HUES48 (cell line): ENCODE measurements at regions not wholly inside any gene's neighbourhood (a gene's known extent, or its start where the extent isn't known, plus 50 kb on each side); places are given as distances from the start of the nearest gene placed in this dataset.
"Not testable (repeated sequence)": the region's sequence is repeated elsewhere in the genome, so short reads cannot be mapped to it uniquely, and the experiment has no call there.

Experiments
- H3K27ac ChIP-seq: one replicate; pipeline ENCODE4 v1.7.0; 2013; ENCODE audit warnings: low read depth, low read length, inconsistent platforms
- H3K27me3 ChIP-seq: 2 replicates; pipeline ENCODE4 v1.6.1; 2013; ENCODE audit warnings: mild to moderate bottlenecking, low read length; ENCODE audit not compliant: control insufficient read depth, insufficient read depth
- H3K36me3 ChIP-seq: 2 replicates; pipeline ENCODE4 v1.6.1; 2013; ENCODE audit warnings: low read length; ENCODE audit not compliant: control insufficient read depth, insufficient read depth
- H3K4me1 ChIP-seq: 2 replicates; pipeline ENCODE4 v1.6.1; 2013; ENCODE audit warnings: mild to moderate bottlenecking, low read length; ENCODE audit not compliant: control insufficient read depth, insufficient read depth
- H3K4me3 ChIP-seq: 2 replicates; pipeline ENCODE4 v1.5.1; 2013; ENCODE audit warnings: mild to moderate bottlenecking, low read depth, low read length
- H3K9ac ChIP-seq: 2 replicates; pipeline ENCODE4 v1.6.1; 2013; ENCODE audit warnings: mild to moderate bottlenecking, low read depth, low read length, moderate library complexity
- H3K9me3 ChIP-seq: 2 replicates; pipeline ENCODE4 v1.6.1; 2013; ENCODE audit warnings: low read length; ENCODE audit not compliant: control insufficient read depth, insufficient read depth

DNA sequence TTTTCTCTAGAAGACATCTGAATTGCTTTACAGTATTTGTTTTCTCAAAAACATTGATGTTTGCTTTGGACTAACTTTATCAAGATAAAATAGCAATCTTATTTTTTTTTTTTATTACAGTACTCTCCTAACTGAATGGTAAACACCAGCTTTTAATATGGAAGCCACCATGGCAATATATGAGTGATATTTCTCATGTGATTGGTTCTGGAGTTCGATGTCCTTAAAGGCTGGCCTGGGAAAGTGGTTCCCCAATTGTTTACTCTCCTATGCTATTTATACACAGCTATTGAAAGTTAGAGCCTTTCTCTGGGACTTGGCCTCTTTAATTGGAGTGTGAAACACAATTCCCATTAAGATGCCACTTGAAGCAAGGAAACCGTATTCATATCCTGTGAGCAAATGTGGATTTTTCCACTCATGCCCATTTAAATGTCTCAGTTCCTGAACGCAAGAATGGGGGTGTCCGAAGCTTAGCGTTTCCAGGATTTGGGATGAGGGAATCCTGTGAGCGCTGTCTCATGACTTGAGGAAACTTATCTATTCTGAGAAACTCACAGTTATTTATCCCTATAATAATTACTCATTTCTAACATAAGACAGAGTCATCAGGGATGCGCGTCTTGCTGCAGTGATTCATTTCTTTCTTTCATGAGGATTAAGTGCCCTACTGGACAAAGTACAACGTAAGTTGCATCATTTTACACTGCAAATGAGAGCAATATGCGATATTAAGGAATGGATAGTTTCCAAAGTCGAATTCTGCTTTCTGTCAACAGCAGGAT lies 143.3 kb upstream of the PREP start:
- Histone ChIP-seq H3K9me3 (no peaks in the 10 kb centered on the region), H3K4me1 (no peaks in the 10 kb centered on the region), H3K36me3 (no peaks in the 10 kb centered on the region), H3K27ac (no peak overlapping the region), H3K9ac (no peak overlapping the region), H3K27me3 (no peaks in the 10 kb centered on the region), H3K4me3 (no peak overlapping the region)

DNA sequence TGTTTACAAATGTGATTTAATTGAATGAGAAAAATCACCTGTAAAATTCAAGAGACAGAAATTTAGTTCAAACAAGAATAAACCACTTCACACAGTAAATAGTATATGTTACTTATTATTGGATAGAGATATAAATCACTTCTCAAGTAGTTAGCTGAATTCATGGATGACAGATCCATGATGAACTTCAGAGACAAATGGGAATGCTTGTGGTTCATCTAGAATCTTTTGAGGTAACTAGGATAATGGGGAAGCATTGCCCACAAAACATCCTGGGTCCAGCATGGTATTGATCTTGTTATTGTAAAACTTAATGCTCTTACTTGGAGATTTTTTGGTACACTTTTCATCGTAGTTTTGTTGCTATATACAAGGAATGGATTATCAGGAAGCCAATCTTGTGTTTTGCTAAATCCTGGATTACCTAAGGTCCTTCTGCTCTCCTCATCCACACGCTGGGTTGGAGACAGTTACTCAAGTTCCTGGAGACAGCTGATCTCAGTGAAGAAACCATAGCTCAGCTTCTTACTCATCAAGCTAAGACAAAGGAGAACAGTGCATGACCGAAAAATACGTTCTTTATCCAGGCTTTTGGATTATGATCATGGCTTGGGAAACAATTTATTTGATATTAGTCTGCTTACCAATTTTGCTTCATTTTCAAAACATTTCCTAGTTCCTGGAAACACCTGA lies 142.5 kb upstream of the PREP start:
- Histone ChIP-seq H3K4me3 (no peak overlapping the region), H3K27me3 (no peaks in the 10 kb centered on the region), H3K9me3 (no peaks in the 10 kb centered on the region), H3K27ac (no peak overlapping the region), H3K4me1 (no peaks in the 10 kb centered on the region), H3K36me3 (no peaks in the 10 kb centered on the region), H3K9ac (no peak overlapping the region)

GRCh38 chr6:105539911-105540310 lies 137.0 kb upstream of the PREP start:
- Histone ChIP-seq H3K27ac (no peak overlapping the region), H3K27me3 (no peaks in the 10 kb centered on the region), H3K9ac (no peak overlapping the region), H3K9me3 (no peaks in the 10 kb centered on the region), H3K4me1 (no peaks in the 10 kb centered on the region), H3K4me3 (no peak overlapping the region), H3K36me3 (no peaks in the 10 kb centered on the region)

GRCh38 chr6:105537981-105538578 lies 135.2 kb upstream of the PREP start:
- Histone ChIP-seq H3K9ac (no peak overlapping the region), H3K4me1 (no peaks in the 10 kb centered on the region), H3K36me3 (no peaks in the 10 kb centered on the region), H3K4me3 (no peak overlapping the region), H3K9me3 (no peaks in the 10 kb centered on the region), H3K27me3 (no peaks in the 10 kb centered on the region), H3K27ac (no peak overlapping the region)

DNA sequence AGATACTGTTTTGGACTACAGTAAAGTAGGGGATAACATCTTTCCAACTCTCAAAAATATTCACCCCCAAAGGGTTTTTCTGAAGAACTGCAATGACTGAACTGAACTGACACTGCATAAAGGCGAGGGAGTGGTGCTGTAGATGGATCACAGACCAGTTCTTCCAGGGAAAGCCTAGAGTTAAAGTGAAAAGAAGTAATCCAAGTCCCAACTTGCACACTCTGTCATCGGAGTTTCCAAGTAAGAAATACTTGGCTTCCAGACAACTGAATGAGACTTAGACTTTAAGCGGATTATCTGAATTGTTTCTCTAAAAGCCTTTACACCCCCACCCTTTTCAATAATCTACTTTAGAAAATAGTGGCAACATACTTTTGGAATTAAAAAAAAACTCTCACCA lies 134.1 kb upstream of the PREP start:
- no peaks in the 10 kb centered on the region for H3K9me3 ChIP-seq
- H3K4me3 ChIP-seq, result no peak overlapping the region
- no peak overlapping the region for H3K27ac ChIP-seq
- no peaks in the 10 kb centered on the region for H3K4me1 ChIP-seq
- no peaks in the 10 kb centered on the region for H3K36me3 ChIP-seq
- no peaks in the 10 kb centered on the region for H3K27me3 ChIP-seq
- no peak overlapping the region for H3K9ac ChIP-seq

DNA sequence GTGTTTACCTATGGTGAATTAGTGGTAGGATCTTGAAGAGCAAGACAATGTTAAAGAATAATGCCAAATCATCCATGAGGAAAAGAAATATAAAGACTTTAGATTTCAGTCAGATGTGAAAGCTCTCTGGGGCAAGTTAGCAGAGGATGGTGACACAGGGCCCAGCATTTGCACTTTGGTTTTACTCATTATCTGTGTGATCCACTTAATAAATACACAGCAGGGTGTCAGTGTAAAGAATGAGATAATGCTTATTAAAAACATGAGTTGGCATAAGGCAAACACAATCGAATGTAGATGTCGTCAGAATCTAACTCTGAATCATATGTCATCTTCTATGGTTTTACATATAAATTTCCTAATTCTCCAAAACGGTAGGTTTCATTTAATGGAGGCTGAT lies 130.4 kb upstream of the PREP start:
- Histone ChIP-seq H3K4me3 (no peak overlapping the region), H3K36me3 (no peaks in the 10 kb centered on the region), H3K9ac (no peak overlapping the region), H3K27ac (no peak overlapping the region), H3K9me3 (no peaks in the 10 kb centered on the region), H3K4me1 (no peaks in the 10 kb centered on the region), H3K27me3 (no peaks in the 10 kb centered on the region)

DNA sequence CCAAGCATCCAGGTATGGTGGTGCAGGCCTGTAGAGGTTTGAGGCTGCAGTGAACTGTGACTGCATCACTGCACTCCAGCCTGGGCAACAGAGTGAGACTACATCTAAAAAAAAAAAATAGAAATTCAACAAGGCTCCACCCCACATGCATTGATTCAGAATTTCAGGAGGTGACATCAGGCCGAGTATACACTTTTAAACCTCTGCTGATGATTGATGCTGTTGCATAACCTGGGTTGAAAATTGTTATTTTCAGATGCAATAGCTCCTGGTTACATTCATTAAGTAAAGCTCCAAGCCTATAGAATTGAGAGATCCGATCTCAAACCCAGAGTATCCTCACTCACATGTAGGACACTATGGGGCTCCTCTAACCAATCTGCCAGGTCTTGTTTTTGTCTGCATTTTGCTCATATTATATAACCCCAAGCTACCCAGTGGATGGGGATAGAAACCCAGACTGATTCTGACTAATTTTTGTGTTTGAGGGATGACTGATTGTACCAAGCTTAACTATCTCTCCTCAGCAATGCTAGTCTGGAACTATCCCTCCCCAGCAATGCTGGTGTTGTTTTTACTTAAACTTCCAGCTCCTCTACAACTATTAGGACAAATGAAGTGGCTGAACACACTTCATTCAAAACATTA lies 123.5 kb upstream of the PREP start:
- Histone ChIP-seq H3K9ac (no peak overlapping the region), H3K27ac (no peak overlapping the region), H3K27me3 (no peaks in the 10 kb centered on the region), H3K9me3 (no peaks in the 10 kb centered on the region), H3K4me1 (no peaks in the 10 kb centered on the region), H3K36me3 (no peaks in the 10 kb centered on the region), H3K4me3 (no peak overlapping the region)

GRCh38 chr6:105522626-105523322 lies 119.9 kb upstream of the PREP start:
- H3K4me3 ChIP-seq, result no peak overlapping the region
- H3K27me3 ChIP-seq, result no peaks in the 10 kb centered on the region
- H3K27ac ChIP-seq, result no peak overlapping the region
- no peaks in the 10 kb centered on the region for H3K36me3 ChIP-seq
- H3K9me3 ChIP-seq, result no peaks in the 10 kb centered on the region
- H3K9ac ChIP-seq, result no peak overlapping the region
- H3K4me1 ChIP-seq, result no peaks in the 10 kb centered on the region

DNA sequence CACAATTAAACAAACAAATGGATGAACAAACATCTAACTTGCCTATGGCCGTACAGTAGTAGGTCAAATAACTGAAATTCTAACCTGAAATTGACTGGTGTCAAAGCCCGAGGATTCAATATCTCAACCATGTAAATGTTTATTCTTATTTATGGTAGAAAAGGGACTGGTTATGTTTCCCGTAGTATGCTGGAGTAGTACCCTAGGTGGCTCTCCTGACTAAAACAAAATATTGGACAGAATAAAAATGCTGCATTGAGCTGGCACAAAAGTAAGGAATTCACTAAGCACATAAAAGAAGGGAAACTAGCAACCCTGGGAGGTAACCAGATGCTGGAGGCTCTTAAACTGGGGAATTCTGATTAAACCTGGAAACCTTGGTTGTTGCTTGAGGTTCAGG lies 117.1 kb upstream of the PREP start:
- Histone ChIP-seq H3K9ac (no peak overlapping the region), H3K9me3 (no peaks in the 10 kb centered on the region), H3K36me3 (no peaks in the 10 kb centered on the region)

GRCh38 chr6:105518993-105519392 lies 116.1 kb upstream of the PREP start:
- not testable (repeated sequence) for H3K9ac ChIP-seq, H3K36me3 ChIP-seq, H3K4me1 ChIP-seq, H3K9me3 ChIP-seq, H3K27ac ChIP-seq, H3K27me3 ChIP-seq, H3K4me3 ChIP-seq

More for the DNA sequence above, 117.1 kb upstream of the PREP start:
- Histone ChIP-seq H3K27ac (no peak overlapping the region), H3K4me1 (no peaks in the 10 kb centered on the region), H3K4me3 (no peak overlapping the region), H3K27me3 (no peaks in the 10 kb centered on the region)
